Hippocampal formation (tissue), 2 donors: ENCODE measurements at regions not wholly inside any gene's neighbourhood (a gene's known extent, or its start where the extent isn't known, plus 50 kb on each side); places are given as distances from the start of the nearest gene placed in this dataset.
"Not testable (repeated sequence)": the region's sequence is repeated elsewhere in the genome, so short reads cannot be mapped to it uniquely, and the experiment has no call there.

Experiments
- DNase-seq, 2 donors: peaks; one replicate each; lab custom pipeline; 2025; lab: John Stamatoyannopoulos, UW

DNA sequence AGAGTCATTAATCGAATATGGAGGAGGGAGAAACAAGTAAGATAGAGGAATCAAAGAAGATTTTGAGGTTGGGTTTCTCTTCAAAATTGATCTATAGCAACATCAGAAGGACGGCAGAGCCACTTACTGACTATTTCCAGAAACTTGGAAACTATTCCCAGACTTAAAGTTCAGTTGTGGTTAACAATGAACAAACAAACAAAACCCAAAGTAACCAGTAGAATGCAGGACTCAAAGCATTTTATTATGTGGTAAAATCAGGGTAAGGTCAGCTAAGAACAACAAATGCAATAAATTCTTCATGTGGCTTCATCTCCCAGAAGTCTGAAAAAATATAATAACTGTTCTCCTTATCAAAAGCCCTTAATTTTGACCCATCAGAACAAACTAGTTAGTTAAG lies 54.9 kb upstream of the OSMR start:
- DNase-seq = no peak

GRCh38 chr5:38793099-38793498 lies 52.7 kb upstream of the OSMR start:
- DNase-seq = no peak

DNA sequence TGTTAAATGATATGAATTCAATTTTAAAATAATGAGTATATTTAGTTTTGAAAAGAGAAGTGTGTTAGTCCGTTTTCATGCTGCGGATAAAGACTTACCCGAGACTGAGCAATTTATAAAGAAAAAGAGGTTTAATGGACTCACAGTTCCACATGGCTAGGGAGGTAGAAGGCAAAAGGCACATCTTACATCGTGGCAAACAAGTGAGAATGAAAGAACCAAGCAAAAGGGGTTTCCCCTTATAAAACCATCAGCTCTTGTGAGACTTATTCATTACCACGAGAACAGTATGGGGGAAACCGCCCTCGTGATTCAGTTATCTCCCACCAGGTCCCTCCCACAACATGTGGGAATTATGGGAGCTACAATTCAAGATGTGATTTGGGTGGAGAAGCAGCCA lies 51.8 kb upstream of the OSMR start:
- DNase-seq = not testable (repeated sequence)

GRCh38 chr5:38794986-38795385 lies 50.8 kb upstream of the OSMR start:
- no peak for DNase-seq

GRCh38 chr5:38795986-38796741 lies 49.6 kb upstream of the OSMR start:
- peak; percentile 7 to 50 for DNase-seq
